ENCODE measurements at regions not wholly inside any gene's neighbourhood (a gene's known extent, or its start where the extent isn't known, plus 50 kb on each side); places are given as distances from the start of the nearest gene placed in this dataset.

DNA sequence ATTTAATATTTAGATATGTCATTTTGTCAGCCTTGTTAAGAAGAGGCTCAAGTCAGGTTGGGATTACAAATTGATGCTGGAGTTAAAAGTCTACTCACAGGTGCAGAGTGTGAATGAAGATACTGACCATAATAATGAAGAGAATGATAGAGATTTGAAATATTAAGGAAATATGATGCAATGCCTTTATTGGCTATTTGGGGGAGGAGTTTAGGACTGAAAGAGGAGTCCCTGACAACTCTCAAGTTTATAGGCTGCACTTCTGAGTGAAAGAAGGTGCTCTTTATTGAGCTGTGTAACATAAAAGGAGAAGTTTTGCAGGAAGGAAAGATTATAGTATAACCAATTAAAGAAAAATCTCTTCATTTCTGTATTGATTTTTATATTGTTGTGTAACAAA lies 827.7 kb upstream of the PCDH9 start:
- Mint-ChIP-seq H3K27me3 (no peaks in the 10 kb centered on the region), H3K4me3 (no peak overlapping the region), H3K36me3 (no peaks in the 10 kb centered on the region), H3K27ac (no peak overlapping the region), H3K9me3 (peaks cover 5% of the 10 kb centered on the region), H3K4me1 (no peaks in the 10 kb centered on the region)
- no peak for DNase-seq
- ATAC-seq (ENCODE audit: low read depth): no peak
- POLR2A ChIA-PET: no interaction called here

GRCh38 chr13:68056816-68057710 lies 826.9 kb upstream of the PCDH9 start:
- H3K9me3 Mint-ChIP-seq: peaks cover 5% of the 10 kb centered on the region
- DNase-seq (no peak), ATAC-seq (ENCODE audit: low read depth) (no peak)
- H3K4me1 Mint-ChIP-seq: no peaks in the 10 kb centered on the region
- POLR2A ChIA-PET: no interaction called here
- H3K36me3 Mint-ChIP-seq: no peaks in the 10 kb centered on the region
- H3K27ac Mint-ChIP-seq: no peak overlapping the region
- no peaks in the 10 kb centered on the region for H3K27me3 Mint-ChIP-seq
- no peak overlapping the region for H3K4me3 Mint-ChIP-seq

DNA sequence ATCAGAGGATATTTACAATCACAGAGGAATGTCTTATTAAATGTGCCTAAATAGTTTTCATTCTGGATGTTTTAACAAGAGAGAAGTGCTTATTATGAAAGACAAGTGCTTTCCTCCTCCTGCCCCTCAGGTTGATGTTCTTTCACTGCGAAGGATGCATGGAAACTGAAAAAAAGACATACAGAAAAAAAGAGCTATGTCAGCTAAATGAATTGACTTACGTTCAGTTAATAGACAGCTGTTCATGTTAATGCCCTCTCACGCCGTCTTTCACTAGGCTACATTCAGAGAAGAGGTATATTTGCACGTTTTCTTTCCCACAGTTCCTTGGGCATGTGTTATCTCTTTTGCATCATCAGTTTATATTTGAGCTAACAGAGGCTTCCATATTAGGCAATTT lies 821.8 kb upstream of the PCDH9 start:
- POLR2A ChIA-PET: no interaction called here
- H3K4me3 Mint-ChIP-seq: no peak overlapping the region

GRCh38 chr13:68050761-68051160 lies 820.6 kb upstream of the PCDH9 start:
- H3K27ac Mint-ChIP-seq: no peak overlapping the region
- no peaks in the 10 kb centered on the region for H3K27me3 Mint-ChIP-seq
- H3K4me3 Mint-ChIP-seq: no peak overlapping the region
- POLR2A ChIA-PET: no interaction called here
- ATAC-seq (ENCODE audit: low read depth): no peak
- no peak for DNase-seq
- H3K9me3 Mint-ChIP-seq: peaks cover 1% of the 10 kb centered on the region
- no peaks in the 10 kb centered on the region for H3K4me1 Mint-ChIP-seq
- H3K36me3 Mint-ChIP-seq: no peaks in the 10 kb centered on the region

More for the DNA sequence above, 821.8 kb upstream of the PCDH9 start:
- Mint-ChIP-seq H3K36me3 (no peaks in the 10 kb centered on the region), H3K4me1 (no peaks in the 10 kb centered on the region), H3K27ac (no peak overlapping the region), H3K27me3 (no peaks in the 10 kb centered on the region), H3K9me3 (peaks cover 4% of the 10 kb centered on the region)
- ATAC-seq (ENCODE audit: low read depth) (no peak), DNase-seq (no peak)

DNA sequence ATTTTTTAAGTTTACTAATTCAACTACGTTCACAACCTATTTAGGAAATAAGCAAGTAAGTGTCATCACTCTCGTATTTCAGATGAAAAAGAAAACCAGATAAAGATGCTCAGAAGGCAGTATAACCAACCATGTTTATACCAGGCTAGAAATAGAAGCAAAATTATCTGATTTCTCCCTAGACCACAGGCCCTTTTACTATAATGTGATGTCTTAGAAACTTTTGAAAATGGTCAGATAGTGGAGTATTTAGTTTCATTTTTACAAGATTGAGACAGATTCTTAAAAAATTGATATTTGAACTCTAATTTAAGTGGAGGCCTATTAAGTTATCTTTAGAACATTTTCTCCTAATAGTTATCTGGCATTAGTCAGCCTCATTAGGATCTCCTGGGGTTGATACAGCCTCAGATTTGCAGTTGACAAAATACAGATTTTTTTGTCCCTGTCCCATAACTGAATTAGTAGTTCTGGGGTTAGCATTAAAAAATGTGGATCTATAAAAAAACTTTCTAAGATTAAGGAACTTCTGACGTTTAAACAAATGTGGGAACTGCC lies 818.7 kb upstream of the PCDH9 start:
- POLR2A ChIA-PET: no interaction called here
- no peak for DNase-seq
- no peak overlapping the region for H3K4me3 Mint-ChIP-seq
- no peaks in the 10 kb centered on the region for H3K27me3 Mint-ChIP-seq
- ATAC-seq (ENCODE audit: low read depth): no peak
- no peaks in the 10 kb centered on the region for H3K4me1 Mint-ChIP-seq
- H3K9me3 Mint-ChIP-seq: peaks cover 1% of the 10 kb centered on the region
- H3K36me3 Mint-ChIP-seq: no peaks in the 10 kb centered on the region
- H3K27ac Mint-ChIP-seq: no peak overlapping the region

GRCh38 chr13:68047889-68048288 lies 817.8 kb upstream of the PCDH9 start:
- POLR2A ChIA-PET: no interaction called here
- Mint-ChIP-seq H3K9me3 (peaks cover 1% of the 10 kb centered on the region), H3K4me1 (no peaks in the 10 kb centered on the region), H3K4me3 (no peak overlapping the region), H3K27ac (no peak overlapping the region), H3K36me3 (no peaks in the 10 kb centered on the region), H3K27me3 (no peaks in the 10 kb centered on the region)
- DNase-seq: no peak
- ATAC-seq (ENCODE audit: low read depth): no peak

DNA sequence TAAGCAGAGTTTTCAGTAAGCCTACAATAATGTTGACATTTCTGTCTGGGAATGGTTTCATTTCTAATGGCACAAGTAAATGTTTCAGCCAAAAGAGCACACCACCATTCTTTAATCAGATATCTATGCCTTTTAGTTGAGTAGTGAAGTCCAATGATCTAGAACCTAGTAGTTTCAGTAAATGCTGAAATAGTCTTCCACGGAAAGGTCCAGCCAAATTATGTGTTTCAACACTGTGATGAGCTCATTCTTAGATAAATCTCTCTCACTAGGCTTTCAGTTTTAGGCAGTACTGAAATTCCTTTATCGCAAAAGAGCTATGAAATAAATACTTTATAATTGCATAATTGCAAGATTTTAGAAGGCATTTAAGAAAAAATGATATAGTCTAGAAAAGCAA lies 816.8 kb upstream of the PCDH9 start:
- Mint-ChIP-seq H3K27ac (no peak overlapping the region), H3K9me3 (peaks cover 1% of the 10 kb centered on the region), H3K4me1 (no peaks in the 10 kb centered on the region), H3K36me3 (no peaks in the 10 kb centered on the region), H3K27me3 (no peaks in the 10 kb centered on the region), H3K4me3 (no peak overlapping the region)
- no peak for DNase-seq
- POLR2A ChIA-PET: no interaction called here
- ATAC-seq (ENCODE audit: low read depth): no peak

- no peaks in the 10 kb centered on the region for H3K27me3 Mint-ChIP-seq
- no peak overlapping the region for H3K27ac Mint-ChIP-seq
- H3K9me3 Mint-ChIP-seq: no peaks in the 10 kb centered on the region
- H3K4me1 Mint-ChIP-seq: no peaks in the 10 kb centered on the region
- no peak overlapping the region for H3K4me3 Mint-ChIP-seq
- no peaks in the 10 kb centered on the region for H3K36me3 Mint-ChIP-seq
- POLR2A ChIA-PET: no interaction called here
- no peak for DNase-seq
- no peak for ATAC-seq (ENCODE audit: low read depth)
These were observed 800.1 kb upstream of the PCDH9 start for GRCh38 chr13:68030152-68030809.

DNA sequence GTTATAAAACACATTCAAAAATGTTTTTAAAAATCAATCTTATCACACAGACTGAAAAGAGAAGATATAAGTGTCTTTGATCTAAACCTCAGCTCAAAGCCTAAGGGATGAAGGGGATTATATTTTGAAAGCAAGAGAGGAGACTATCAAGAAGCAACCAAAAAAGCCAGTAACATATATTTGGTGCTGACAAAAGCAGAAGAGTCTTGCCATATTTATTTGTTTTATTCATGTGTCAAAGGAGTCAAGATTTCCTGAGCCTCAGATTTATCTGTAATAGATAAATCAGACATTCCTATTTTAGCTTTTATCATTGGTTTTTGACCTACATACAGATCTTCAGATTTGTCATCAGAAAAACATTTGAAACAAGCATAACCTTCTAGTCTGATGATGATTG lies 798.6 kb upstream of the PCDH9 start:
- Mint-ChIP-seq H3K4me1 (no peaks in the 10 kb centered on the region), H3K36me3 (no peaks in the 10 kb centered on the region), H3K9me3 (peaks cover 1% of the 10 kb centered on the region), H3K27me3 (no peaks in the 10 kb centered on the region), H3K4me3 (no peak overlapping the region), H3K27ac (no peak overlapping the region)
- POLR2A ChIA-PET: no interaction called here
- DNase-seq: no peak
- ATAC-seq (ENCODE audit: low read depth): no peak

- Mint-ChIP-seq H3K27ac (no peak overlapping the region), H3K36me3 (no peaks in the 10 kb centered on the region), H3K9me3 (peaks cover 3% of the 10 kb centered on the region), H3K4me1 (no peaks in the 10 kb centered on the region), H3K27me3 (no peaks in the 10 kb centered on the region), H3K4me3 (no peak overlapping the region)
- POLR2A ChIA-PET: no interaction called here
- DNase-seq (no peak), ATAC-seq (ENCODE audit: low read depth) (no peak)
These were observed 797.2 kb upstream of the PCDH9 start for GRCh38 chr13:68027306-68027705.

- DNase-seq (no peak), ATAC-seq (ENCODE audit: low read depth) (no peak)
- H3K27me3 Mint-ChIP-seq: no peaks in the 10 kb centered on the region
- H3K4me1 Mint-ChIP-seq: no peaks in the 10 kb centered on the region
- no peaks in the 10 kb centered on the region for H3K36me3 Mint-ChIP-seq
- H3K4me3 Mint-ChIP-seq: no peak overlapping the region
- peaks cover 6% of the 10 kb centered on the region for H3K9me3 Mint-ChIP-seq
- H3K27ac Mint-ChIP-seq: no peak overlapping the region
- POLR2A ChIA-PET: no interaction called here
These were observed 795.9 kb upstream of the PCDH9 start for GRCh38 chr13:68026077-68026476.

DNA sequence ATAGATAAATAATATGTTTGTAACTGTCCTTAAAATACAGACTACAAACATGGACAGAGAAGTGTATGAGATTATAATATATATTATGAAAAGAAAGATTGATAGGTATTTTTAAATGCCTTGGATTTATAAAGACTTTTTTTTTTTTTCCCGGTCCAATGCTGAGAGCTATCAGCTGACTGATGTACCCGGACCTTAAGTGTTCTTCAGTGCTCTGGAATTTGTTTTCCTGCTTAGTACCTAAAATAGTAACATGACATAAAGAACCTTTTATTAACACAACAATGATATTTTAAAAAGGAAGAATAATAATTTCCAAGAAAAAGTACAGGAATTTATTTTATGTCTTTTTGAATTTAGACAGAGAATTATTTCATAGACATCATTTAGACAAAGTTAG lies 795.5 kb upstream of the PCDH9 start:
- H3K4me1 Mint-ChIP-seq: no peaks in the 10 kb centered on the region
- H3K9me3 Mint-ChIP-seq: peaks cover 6% of the 10 kb centered on the region
- ATAC-seq (ENCODE audit: low read depth): no peak
- no peak overlapping the region for H3K27ac Mint-ChIP-seq
- H3K27me3 Mint-ChIP-seq: no peaks in the 10 kb centered on the region
- no peaks in the 10 kb centered on the region for H3K36me3 Mint-ChIP-seq
- POLR2A ChIA-PET: no interaction called here
- no peak overlapping the region for H3K4me3 Mint-ChIP-seq
- no peak for DNase-seq

DNA sequence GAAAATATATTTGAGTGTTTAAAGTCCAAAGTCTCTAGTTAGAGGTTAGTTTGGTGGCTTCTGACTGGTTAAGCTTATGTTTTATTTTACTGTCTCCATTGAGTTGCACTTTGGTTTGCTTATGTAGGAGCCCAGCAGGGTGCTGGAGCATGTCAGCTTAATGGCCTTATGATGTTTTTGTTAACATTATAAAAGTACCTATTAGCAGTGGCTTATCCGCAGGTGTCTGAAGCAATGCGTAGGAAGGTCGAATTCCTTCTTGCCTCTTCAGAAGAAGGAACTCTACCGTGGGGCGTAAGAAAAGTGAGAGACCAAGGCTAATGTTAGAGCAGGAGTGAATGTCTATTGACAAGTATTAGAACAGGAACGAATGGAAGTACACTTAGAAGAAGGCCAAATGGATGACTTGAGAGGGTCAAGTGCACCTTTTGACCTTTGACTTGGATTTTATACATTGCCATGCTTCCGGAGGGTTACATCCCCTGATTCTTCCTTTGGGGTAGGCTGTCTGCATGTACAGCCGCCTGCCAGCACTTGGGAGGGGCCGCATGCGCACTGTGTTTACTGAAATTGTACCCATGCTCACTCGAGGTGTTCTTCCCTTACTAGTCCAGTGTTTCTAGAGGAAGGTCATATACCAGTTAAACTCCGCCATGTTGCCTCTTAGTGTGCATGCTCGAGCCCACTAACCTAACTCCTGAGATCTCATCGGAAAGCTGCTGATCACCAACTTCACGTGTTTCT lies 793.9 kb upstream of the PCDH9 start:
- Mint-ChIP-seq H3K36me3 (no peaks in the 10 kb centered on the region), H3K4me1 (no peaks in the 10 kb centered on the region), H3K27me3 (no peaks in the 10 kb centered on the region), H3K27ac (no peak overlapping the region), H3K4me3 (no peak overlapping the region), H3K9me3 (peaks cover 6% of the 10 kb centered on the region)
- POLR2A ChIA-PET: no interaction called here
- DNase-seq (no peak), ATAC-seq (ENCODE audit: low read depth) (no peak)
